ENCODE measurements at regions not wholly inside any gene's neighbourhood (a gene's known extent, or its start where the extent isn't known, plus 50 kb on each side); places are given as distances from the start of the nearest gene placed in this dataset.
A peak's percentile ranks its signal among the peaks of the same experiment; 100 is the strongest.

DNA sequence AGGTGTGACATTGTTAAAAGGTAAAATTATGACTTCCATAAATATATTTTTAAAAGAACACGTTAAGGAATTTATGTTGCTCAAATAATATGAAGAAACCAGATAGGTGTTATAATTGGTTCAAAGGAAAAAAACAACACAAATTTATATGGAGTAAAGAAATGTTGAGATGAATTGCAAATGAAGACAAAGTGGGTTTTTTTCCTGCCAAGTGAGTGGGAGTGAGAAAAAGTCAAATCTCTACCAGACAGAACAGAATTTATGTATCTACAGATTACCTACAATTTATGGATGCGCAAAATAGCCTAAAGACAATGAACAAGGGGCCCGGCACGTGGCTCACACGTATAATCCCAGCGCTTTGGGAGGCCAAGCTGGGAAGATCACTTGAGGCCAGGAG, 159.7 kb upstream of the SLC1A4 start:
- no peak for DNase-seq (ENCODE audit: low read depth)

DNA sequence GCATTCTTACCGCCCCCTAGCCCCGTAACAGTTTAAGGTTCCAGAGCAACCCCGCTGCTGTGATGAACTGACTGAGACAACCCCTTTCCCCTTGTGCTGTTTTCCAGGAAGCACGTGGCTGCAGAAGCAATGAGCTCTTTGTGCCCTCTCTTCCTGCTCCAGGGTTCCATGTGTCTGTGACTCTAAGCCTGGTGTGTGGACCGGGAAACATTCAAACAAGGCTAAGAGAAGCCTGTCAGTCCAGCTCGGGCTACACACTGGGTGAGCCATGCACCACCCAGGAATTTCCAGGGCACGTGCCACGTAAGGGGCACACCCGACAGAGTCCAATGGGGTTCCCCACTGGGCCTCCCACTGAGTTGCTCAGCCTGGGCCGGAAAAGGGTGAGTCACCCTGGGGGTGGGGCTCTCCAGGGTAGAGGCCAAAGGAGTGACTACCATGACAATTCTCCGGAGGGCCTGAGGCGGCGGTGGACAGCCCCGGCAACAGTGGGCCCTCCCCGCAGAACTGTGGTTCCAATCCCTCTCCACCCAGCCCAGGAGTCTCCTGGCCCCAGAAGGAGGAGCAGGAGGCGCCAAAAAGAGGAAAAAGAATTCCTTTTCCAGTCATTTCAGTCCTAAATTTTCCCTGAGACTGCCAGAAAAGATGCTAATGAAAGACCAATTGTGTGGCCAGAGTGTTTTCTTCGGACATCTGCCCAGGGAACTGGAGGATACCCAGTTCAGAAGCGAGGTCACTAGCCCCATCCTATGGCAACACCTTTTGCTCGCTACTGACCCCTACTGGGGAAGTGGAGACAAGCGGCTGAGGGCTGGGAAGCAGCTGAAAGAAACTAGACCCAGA, 157.8 kb upstream of the SLC1A4 start:
- DNase-seq (ENCODE audit: low read depth): peak; percentile 68

DNA sequence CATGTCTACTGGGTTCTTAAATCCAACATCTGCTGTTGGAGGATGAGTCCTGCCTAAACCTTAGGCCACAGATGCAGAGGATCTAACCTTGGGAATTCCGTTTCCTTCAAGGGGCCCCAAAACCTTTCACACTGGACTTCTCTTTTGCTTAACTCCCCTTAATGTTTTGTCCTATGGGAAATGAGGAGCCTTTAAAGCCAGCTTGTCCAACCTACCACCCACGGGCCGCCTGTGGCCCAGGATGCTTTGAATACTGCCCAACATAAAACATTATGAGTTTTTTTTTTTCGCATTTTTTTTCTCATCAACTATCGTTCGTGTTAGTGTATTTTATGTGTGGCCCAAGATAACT, 157.2 kb upstream of the SLC1A4 start:
- DNase-seq (ENCODE audit: low read depth): no peak

DNA sequence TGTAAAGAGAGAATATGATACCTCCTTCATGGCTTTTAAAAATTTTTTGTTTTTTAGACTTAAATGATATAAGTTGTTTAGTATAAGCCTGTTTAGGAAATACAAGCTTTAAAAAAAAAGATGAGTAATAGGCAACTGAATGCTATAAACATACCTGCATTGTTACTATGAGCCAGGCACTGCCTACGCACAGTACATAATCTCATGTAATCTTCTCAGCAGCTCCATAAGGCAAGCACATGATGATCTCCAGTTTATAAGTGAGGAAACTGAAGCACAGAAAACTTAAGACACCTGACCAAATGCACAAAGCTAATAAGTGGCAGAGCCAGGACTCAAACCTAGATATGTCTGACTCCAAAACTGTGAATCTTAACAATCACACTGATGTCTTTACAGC, 156.3 kb upstream of the SLC1A4 start:
- DNase-seq (ENCODE audit: low read depth): no peak

DNA sequence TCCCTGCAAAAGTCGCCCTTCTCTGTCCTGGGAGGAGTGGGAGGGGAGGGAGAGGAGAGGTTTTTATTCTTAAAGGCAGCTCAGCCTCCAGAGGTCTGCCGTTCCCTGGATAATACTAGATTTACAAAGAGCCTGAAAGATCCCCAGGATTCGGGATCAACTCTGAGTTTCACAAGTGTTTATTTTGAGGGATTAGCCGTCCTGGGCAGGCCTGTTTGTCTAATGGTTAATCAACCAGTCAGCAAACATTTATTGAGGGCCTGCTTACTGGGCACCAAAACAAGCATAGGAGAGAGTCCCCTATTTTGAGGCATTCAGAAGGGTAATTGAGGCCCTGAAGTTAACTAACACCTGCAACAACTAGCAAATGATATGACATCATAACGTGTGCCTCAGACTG, 152.6 kb upstream of the SLC1A4 start:
- DNase-seq (ENCODE audit: low read depth): no peak

DNA sequence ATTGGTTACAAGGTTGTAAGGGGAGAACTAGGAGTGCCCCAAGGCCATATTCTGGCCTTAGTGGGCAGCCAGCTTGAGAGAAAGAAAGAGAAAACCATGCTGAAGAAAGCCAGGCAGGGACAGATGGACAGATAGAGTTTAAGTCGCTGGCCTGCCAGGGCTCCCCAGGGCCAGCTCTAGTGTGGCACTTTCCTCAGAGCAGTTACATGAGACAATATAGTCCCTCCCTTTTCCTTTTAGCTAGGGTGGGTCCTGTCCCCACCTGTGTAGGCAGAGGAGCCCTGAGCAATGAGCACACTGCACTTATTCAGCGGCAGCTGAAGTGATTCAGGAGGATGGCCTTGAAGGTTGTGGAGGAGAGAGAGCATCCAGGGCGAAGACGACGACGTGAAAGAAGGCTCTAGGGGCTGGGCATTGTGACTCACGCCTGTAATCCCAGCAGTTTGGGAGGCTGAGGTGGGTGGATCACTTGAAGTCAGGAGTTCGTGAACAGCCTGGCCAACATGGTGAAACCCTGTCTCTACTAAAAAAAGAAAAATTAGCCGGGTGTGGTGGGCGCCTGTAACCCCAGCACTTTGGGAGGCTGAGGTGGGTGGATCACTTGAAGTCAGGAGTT, 152.0 kb upstream of the SLC1A4 start:
- DNase-seq (ENCODE audit: low read depth): no peak

DNA sequence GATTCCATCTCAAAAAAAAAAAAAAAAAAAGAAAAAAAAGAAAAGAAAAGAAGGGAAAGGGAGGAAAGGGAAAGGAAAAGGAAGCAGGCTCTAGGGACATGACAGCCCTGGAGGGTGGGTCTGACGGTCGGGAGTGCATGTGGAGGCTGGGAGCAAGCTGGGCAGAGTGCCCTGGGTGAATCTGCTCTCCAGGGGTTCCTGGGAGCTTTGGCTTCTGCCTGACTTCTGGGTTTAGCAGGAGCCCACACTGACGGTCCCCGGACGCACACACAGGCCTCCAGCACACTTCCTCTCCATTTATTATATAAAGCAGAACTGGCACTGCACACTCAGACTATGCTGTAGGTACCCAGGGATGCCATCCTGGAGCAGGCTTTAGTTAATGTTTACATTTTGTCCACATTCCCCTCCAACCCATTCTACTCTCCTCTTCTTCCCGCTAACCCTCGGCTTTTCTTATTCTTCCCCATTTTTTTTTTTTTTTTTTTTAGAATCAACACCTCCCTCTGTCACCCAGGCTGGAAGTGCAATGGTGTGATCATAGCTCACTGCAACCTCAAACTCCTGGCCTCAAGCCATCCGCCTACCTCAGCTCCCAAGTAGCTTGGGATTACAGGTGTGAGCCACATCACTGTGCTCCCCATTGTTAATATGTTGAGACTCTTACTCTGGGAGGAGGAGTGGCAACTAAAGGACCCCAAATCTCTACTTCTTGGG, 151.1 kb upstream of the SLC1A4 start:
- DNase-seq (ENCODE audit: low read depth): no peak

DNA sequence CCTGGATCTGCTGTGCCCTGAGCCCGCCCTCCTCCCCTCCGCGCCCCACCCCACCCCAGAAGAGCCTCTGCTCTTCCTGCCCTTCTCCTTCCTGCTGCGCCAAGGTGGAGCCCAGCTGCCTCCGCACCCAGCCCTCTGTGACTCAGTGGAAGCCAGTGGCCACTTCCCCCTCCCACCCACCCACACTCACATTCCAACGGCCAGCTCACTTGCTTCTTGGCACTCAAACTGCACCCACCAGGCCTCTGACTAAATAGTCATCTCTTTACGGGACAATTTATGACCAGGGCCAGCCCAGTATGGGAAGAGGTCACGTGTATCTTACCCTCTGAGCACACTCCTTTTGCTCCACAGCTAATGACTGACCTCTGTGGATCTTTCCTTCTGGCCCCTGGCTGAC, 150.4 kb upstream of the SLC1A4 start:
- DNase-seq (ENCODE audit: low read depth): no peak

DNA sequence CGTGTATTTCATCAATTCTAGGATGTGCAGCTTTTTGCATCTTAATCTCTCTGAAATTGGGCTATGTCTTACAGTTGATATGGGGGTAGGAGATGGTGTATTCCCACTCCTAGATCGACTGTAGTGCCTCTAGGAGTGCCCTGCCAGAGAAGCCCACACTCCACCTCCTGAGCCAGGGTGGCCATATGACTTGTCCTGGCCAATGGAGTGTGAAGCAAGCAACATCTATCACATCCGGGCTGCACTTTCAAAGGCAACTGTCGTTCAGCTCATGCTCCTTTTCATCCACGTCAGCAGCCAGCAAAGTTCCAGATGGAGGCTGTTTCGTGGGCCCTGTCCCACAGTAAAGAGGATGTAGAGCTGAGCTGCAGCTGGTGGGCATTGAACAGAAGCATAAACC, 149.4 kb upstream of the SLC1A4 start:
- no peak for DNase-seq (ENCODE audit: low read depth)

DNA sequence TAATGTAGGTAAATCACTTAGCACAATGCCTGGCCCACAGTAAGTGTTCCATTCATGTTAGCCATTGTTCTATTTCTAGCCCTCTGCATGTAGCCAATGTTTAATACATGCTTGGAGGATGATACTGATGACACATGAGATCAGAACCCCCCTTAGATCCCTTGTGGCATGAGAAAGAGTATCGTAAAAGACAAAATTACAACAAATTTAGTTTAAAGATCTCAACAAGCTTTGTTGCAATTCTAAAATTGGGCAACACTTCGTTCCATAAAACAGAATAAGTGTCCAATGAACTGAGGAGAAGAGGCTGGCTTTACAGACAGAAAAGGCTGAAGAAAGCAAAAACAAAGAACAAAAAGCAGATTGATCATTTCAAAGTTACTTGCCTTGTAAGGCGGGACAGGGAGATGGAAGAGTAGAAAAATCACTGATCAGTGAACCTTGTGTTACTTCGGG, 148.7 kb upstream of the SLC1A4 start:
- no peak for DNase-seq (ENCODE audit: low read depth)

DNA sequence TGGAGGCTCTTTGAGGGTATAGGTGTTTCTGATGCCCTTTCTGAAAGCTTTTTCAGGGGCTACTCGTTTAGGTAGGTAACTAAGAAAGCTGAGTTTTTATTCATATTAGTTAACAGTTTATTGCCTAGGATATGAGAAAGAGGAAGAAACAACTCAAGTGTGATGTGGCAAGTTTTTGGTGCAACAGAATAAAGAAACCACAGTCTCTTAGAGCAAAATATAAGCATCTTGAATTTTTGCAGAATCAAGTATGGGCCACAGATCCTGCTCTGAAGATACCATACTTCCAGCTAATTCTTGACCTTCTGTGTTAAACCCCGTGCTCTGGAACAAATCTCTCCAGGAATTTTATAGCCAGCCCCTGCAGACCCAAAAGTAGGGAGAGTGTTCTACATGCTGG, 147.7 kb upstream of the SLC1A4 start:
- no peak for DNase-seq (ENCODE audit: low read depth)

DNA sequence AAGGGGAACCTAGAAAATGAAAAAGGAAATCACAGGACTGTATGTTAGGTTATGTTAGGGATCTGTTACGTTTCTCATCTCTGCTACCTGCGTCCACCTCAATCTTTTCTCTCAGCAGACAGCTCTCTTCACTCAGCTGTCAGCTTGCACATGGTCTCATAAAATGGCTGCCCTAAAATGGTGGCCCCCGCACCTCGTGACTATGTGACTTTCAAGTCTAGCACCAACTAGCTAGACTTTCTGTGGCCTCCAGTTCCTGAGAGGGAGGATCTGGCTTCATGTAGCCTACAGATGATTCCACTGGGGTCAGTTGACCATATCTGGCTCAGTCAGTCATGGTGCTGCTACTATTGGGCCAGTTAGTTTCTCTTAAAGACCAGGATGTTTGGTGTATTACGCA, 147.2 kb upstream of the SLC1A4 start:
- no peak for DNase-seq (ENCODE audit: low read depth)

DNA sequence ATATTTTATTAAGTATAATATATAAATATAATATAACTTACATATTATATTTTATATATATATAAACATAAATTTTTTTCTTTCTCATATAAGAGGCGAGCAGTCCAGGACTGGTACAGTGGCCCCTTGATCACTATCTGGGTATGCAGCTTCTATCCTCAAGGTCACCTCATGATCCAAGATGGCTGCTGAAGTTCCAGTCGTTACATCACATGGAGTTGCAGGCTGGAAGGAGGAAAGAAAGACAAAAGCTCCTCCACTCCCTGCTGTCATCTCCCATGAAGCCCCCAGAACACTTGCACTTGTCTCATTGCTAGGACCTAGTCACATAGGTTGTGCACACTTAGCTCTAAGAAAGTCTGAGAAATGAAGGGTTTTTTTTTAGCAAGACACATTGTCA, 145.1 kb upstream of the SLC1A4 start:
- DNase-seq (ENCODE audit: low read depth): no peak

DNA sequence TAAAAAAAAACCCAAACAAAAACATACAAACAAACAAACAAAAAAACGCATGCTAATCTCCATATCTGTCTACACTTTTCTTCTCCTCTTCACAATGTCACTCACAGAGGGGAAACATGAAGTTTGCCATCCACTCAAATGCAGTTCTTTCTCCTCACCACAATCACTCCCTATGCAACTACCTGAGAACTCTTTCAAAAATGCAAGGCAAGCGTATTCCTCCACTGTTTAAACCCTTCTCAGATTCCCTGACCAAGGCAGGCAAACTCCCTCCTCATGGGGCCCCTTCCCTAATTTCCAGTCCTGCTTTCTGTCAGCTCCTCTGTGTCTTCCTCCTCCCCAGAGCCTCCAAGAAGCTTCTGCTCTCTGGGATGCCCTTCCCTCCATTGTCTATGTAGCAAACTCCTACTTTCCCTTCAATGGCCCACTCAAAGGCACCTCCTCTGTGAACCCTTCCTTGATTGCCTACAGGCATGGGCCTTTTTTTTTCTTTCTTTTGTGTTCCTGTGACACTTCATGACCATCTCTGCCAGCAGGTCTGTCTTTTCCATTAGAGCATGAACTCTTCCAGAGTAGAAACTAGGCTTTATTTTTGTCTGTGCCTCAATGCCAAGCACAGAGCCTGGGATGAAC, 143.8 kb upstream of the SLC1A4 start:
- DNase-seq (ENCODE audit: low read depth): no peak

DNA sequence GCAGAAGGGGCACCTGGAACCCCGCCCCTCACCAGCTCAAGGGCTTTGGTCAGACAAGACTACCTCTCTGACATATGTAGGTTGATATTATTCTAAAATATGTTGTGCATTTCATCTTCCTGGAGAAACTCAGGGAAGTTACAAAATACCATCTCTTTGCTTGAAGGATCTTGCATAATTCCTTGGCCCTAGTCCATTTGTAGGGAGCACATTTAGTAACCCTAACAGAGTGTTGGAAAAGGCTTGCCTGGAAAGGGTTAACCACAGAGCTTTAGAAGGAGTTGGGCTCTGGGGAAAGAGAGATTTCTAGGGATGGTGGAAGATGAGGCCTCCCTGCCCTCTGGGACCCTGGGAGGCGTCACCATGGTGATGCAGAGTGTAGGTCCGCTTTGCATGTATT, 143.0 kb upstream of the SLC1A4 start:
- no peak for DNase-seq (ENCODE audit: low read depth)

DNA sequence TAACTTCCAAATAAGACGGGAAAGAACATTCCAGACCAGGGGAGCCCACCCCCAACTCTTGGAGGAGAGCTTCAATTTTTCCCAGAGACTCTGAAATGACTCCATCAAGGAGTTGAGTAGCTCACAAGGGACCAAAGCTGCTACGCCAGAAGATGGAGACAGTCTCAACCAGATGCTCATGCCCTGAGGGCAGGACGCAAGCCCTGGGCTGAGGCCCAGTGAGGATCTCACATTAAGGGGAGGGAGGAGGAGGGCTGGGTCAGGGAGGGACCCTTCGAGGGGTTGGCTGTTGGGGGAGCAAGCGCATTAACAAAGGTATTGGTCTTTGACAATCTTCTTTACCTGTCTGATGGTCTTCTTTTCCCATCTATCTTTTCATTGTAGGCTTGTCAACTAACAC, 141.3 kb upstream of the SLC1A4 start:
- no peak for DNase-seq (ENCODE audit: low read depth)

DNA sequence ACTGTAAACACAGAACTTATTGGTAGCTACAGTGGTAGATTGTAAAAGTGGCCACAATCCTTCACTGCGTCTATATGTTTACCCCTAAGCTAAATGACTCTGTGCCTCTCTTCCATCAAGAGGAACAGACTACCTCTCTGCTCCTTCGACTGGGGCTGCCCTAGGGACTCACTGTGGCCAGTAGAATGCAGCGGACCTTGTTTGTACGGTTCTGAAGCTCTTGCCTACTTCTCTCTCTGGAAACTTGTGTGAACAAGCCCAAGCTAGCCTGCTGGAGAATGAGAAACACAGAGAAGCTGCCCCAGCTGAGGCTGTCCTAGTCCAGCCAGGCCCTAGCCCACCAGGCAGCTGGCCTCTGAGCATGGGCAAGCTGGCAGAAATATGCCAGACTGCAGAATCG, 140.8 kb upstream of the SLC1A4 start:
- no peak for DNase-seq (ENCODE audit: low read depth)

DNA sequence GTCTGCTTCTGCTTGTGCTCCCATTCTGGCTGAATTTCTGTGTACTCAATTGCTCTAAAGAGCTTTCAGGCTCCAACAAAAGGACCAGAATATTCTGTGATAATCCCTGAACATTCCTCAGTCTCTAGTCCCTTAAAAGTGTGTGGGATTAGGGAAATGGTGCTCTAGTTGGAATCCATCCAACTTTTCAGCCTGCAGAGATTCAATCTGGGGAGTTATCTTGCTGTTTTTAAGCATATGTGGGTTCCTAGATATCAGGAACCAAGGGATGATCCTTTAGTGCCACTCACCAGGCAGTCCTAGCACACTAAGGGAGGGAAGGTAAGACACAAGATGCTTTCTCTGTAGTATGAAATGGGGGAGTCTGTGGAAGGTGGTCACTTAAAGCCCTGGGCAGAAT, 140.3 kb upstream of the SLC1A4 start:
- no peak for DNase-seq (ENCODE audit: low read depth)

DNA sequence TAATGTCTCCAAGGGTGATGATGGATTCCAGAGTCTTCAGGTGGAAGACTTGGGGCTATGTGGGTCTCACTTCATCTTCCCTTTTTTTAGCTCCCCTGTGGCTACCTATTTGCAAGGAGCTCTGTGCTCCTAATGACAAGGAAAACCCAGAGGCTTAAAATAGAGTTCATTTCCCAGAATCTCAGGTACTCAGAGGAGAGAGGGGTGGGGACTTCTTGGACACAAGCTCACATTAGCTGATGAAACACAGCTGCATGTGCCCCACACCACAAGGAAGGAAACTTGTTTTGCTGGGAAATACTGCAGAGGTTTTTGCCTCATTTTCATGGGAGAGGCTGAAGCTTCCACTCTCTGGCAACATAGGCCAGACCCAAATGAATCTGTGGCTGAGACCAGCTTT, 138.6 kb upstream of the SLC1A4 start:
- no peak for DNase-seq (ENCODE audit: low read depth)

DNA sequence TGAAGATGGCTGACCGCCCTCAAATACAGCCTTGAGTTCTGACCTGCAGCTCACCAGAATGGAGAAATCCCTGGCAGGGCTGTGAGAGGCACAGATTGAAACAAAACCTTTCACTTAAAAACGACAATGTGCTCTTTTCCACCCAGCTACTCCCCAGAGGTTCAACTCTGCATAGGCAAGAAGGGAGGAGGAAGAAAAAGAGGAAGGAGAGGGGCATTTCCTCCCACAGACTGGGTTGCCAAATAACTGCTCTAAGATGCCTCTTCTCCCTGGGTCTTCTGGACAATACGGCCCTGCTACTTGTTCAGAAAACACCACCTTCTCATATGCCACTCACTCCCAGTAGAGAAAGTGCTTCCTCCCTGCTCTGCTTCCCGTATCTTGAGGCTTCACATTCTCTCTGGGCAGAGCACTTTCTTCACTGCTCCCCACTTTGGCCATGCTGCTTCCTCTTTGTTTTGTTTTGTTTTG, 136.4 kb upstream of the SLC1A4 start:
- no peak for DNase-seq (ENCODE audit: low read depth)

DNA sequence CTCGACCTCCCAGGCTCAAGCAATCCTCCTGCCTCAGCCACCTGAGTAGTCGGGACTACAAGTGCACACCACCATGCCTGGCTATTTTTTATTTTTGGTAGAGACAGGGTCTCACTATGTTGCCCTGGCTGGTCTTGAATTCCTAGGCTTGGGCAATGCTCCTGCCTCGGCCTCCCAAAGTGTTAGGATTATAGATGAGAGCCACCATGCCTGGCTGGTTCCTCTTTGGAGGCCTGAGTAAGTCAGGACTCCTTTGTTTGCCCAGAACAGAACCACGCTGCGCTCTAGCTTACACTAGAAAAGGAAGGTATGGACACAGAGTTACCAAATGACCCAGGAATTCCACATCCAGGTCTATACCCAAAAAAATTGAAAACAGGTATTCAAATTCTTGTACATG, 135.9 kb upstream of the SLC1A4 start:
- no peak for DNase-seq (ENCODE audit: low read depth)

DNA sequence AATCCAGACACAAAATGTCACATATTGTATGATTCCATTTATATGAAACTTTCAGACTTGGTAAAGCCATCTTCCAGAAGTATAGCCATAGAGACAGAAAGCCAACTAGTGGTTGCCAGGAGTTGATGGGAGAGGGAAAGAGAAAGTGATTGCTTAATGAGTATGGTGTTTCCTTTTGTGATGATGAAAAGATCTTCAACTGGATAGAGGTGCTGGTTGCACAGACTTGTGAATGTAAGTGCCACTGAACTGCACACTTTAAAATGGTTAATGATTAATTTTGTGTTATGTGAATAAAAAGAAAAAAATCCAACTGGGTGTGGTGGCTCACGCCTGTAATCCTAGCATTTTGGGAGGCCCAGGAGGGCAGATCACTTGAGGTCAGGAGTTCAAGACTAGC, 135.3 kb upstream of the SLC1A4 start:
- DNase-seq (ENCODE audit: low read depth): no peak

DNA sequence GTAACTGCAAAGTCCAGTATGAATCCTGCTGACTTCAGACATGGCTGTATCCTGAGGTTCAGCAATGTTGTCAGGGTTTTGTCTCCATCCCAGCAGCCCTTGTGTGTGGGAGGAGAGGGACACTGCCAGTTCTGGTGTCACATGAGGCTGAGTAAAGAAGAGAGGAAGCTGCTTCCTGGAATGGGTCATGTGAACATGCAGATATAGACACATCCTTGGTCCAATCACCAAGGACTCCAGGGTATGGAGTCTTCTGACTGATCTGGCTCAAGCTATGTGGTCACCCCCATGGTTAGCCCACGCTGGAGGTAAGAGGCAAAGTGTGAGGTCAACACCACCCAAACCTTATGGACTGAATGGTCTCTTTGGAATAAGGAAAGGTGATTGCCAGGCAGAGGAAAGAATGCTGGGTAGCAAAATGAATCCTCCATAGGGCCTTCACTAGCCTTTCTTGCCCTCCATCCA, 134.4 kb upstream of the SLC1A4 start:
- DNase-seq (ENCODE audit: low read depth): no peak

Measured in stimulated activated CD8-positive, alpha-beta memory T cell treated with anti-CD3 and anti-CD28 coated beads, Interleukin-7, amount 100 ng/mL, for 24 hours (primary cell).